ENCODE measurements at regions not wholly inside any gene's neighbourhood (a gene's known extent, or its start where the extent isn't known, plus 50 kb on each side); places are given as distances from the start of the nearest gene placed in this dataset.

DNA sequence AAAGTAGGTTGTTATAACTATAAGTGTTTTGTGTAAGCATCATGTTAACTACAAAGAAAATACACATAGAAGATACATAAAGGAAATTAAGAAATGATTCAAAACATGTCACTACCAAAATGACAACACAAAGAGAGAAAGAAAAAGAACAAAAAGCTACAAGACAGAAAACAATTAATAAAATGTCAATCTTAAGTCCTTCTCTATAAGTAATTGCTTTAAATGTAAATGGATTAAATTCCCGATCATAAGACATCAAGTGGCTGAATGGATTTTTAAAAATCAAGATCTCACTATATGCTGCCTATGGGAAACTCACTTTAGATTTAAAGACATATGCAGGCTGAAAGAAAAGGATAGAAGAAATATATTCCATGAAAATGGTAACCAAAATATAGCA is 232.3 kb upstream of the NFIA start:
- Histone ChIP-seq H3K4me3 (ENCODE audit: low read depth, low read length, poor library complexity, severe bottlenecking) (no peak overlapping the region), H3K27me3 (replicated peaks; ENCODE audit: insufficient read depth, low read depth, low read length, poor library complexity) (no peaks in the 10 kb centered on the region), H3K27ac (ENCODE audit: low read depth, low read length, poor library complexity, severe bottlenecking) (no peak overlapping the region), H3K9me3 (ENCODE audit: low read depth, low read length, poor library complexity, severe bottlenecking) (no peaks in the 10 kb centered on the region), H3K36me3 (ENCODE audit: insufficient read depth, low read length, poor library complexity, severe bottlenecking) (no peaks in the 10 kb centered on the region), H3K4me1 (ENCODE audit: insufficient read depth, low read length, poor library complexity, severe bottlenecking) (no peaks in the 10 kb centered on the region)
- ChIA-PET POLR2A (ENCODE audit: low non-redundant PET) (no interaction called here), CTCF (interaction anchor here (0.6 to 1.4 kb wide), 2 partner anchors 8 to 24 kb away, joined by 3 read pairs; no protein-coding TSS in a partner anchor)
- no TSS peak for BruUV-seq (replicated peaks)
- intact Hi-C loops (cut with micrococcal nuclease; ENCODE audit: unreplicated experiment): no loop called here
- TF ChIP-seq, protein P1, sequence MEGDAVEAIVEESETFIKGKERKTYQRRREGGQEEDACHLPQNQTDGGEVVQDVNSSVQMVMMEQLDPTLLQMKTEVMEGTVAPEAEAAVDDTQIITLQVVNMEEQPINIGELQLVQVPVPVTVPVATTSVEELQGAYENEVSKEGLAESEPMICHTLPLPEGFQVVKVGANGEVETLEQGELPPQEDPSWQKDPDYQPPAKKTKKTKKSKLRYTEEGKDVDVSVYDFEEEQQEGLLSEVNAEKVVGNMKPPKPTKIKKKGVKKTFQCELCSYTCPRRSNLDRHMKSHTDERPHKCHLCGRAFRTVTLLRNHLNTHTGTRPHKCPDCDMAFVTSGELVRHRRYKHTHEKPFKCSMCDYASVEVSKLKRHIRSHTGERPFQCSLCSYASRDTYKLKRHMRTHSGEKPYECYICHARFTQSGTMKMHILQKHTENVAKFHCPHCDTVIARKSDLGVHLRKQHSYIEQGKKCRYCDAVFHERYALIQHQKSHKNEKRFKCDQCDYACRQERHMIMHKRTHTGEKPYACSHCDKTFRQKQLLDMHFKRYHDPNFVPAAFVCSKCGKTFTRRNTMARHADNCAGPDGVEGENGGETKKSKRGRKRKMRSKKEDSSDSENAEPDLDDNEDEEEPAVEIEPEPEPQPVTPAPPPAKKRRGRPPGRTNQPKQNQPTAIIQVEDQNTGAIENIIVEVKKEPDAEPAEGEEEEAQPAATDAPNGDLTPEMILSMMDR (conservative IDR thresholded peaks at IDR 0.05; ENCODE audit: low read depth, low read length): no peak
- no peak for TF ChIP-seq EZH2 (IDR thresholded peaks at IDR 0.05; ENCODE audit: borderline replicate concordance, low read depth, low read length, poor library complexity, severe bottlenecking)
- no peak for DNase-seq (ENCODE audit: low spot score)

DNA sequence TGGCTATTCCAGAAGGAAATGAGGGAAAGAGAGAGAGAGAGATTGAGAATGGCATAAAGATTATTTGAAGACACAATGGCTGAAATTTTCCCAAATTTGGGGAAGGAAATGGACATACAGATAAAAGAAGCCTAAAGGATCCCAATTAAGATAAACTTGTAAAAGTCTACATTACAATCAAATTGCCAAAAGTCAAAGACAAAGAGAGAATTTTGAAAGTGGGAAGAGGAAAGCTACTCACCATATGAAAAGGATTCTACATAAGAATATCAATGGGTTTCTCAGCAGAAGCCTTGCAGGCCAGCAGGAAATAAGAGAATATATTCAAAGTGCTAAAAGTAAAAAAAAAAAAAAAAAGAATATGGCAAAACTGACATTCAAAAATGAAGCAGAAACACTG is 233.0 kb upstream of the NFIA start:
- BruUV-seq (replicated peaks): no TSS peak
- TF ChIP-seq, protein P1 (conservative IDR thresholded peaks at IDR 0.05; ENCODE audit: low read depth, low read length): no peak
- no peak for TF ChIP-seq EZH2 (IDR thresholded peaks at IDR 0.05; ENCODE audit: borderline replicate concordance, low read depth, low read length, poor library complexity, severe bottlenecking)
- intact Hi-C loops (cut with micrococcal nuclease; ENCODE audit: unreplicated experiment): loop anchor here (2.0 to 5.0 kb wide), 4 partner anchors 193 to 1003 kb away; no protein-coding TSS in a partner anchor

DNA sequence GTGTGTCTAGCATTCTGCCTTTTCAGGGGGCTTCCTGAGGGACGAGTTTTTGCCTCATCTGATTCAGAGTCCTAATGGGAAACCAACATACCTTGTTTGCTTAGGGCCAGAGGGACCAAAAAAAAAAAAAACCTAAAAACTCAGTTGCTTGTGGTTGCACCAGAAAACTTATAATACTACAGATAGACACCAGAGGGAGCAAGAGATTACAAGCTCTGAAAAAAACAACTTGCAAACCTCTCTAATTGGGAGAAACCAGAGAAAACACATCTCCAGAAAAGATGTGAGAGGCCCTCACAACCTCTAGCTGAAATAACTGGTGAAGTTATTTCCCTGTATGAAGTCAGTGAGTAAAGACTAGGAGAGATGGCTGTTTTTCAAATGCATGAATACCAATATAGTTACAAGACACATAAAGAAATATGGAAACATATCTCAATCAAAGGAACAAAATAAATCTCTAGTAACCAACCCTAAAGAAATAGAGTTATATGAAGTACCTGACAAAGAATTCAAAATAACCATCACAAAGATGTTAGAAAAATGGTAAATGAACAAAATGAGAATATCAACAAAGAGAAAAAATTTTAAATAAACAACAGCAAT is 233.7 kb upstream of the NFIA start:
- DNase-seq (ENCODE audit: low spot score): peak; percentile 68
- TF ChIP-seq EZH2 (IDR thresholded peaks at IDR 0.05; ENCODE audit: borderline replicate concordance, low read depth, low read length, poor library complexity, severe bottlenecking): no peak
- TF ChIP-seq, protein P1 (conservative IDR thresholded peaks at IDR 0.05; ENCODE audit: low read depth, low read length): peak; percentile 69
- H3K27me3 ChIP-seq (replicated peaks; ENCODE audit: insufficient read depth, low read depth, low read length, poor library complexity): no peaks in the 10 kb centered on the region
- H3K36me3 ChIP-seq (ENCODE audit: insufficient read depth, low read length, poor library complexity, severe bottlenecking): no peaks in the 10 kb centered on the region
- H3K4me3 ChIP-seq (ENCODE audit: low read depth, low read length, poor library complexity, severe bottlenecking): no peak overlapping the region
- intact Hi-C loops (cut with micrococcal nuclease; ENCODE audit: unreplicated experiment): loop anchor here (2.0 to 5.0 kb wide), 4 partner anchors 194 to 1004 kb away; no protein-coding TSS in a partner anchor
- no peak overlapping the region for H3K27ac ChIP-seq (ENCODE audit: low read depth, low read length, poor library complexity, severe bottlenecking)
- no peaks in the 10 kb centered on the region for H3K9me3 ChIP-seq (ENCODE audit: low read depth, low read length, poor library complexity, severe bottlenecking)
- BruUV-seq (replicated peaks): no TSS peak
- ChIA-PET CTCF (interaction anchor here (0.6 to 1.7 kb wide), 15 partner anchors 18 to 1342 kb away, joined by 3 to 9 read pairs (median 4); no protein-coding TSS in a partner anchor), POLR2A (ENCODE audit: low non-redundant PET) (no interaction called here)
- H3K4me1 ChIP-seq (ENCODE audit: insufficient read depth, low read length, poor library complexity, severe bottlenecking): no peaks in the 10 kb centered on the region

More for the DNA sequence above, 233.0 kb upstream of the NFIA start:
- no peaks in the 10 kb centered on the region for H3K27me3 ChIP-seq (replicated peaks; ENCODE audit: insufficient read depth, low read depth, low read length, poor library complexity)
- no peaks in the 10 kb centered on the region for H3K36me3 ChIP-seq (ENCODE audit: insufficient read depth, low read length, poor library complexity, severe bottlenecking)
- no peak overlapping the region for H3K27ac ChIP-seq (ENCODE audit: low read depth, low read length, poor library complexity, severe bottlenecking)
- CTCF ChIA-PET: interaction anchor here (0.6 to 1.7 kb wide), 5 partner anchors 9 to 1004 kb away, joined by 3 to 9 read pairs (median 4); no protein-coding TSS in a partner anchor
- POLR2A ChIA-PET (ENCODE audit: low non-redundant PET): no interaction called here
- no peak overlapping the region for H3K4me3 ChIP-seq (ENCODE audit: low read depth, low read length, poor library complexity, severe bottlenecking)
- no peaks in the 10 kb centered on the region for H3K4me1 ChIP-seq (ENCODE audit: insufficient read depth, low read length, poor library complexity, severe bottlenecking)
- no peaks in the 10 kb centered on the region for H3K9me3 ChIP-seq (ENCODE audit: low read depth, low read length, poor library complexity, severe bottlenecking)
- no peak for DNase-seq (ENCODE audit: low spot score)

Measured in A673 (cell line).